B cell (primary cell): ENCODE measurements at regions not wholly inside any gene's neighbourhood (a gene's known extent, or its start where the extent isn't known, plus 50 kb on each side); places are given as distances from the start of the nearest gene placed in this dataset.

Source experiments
- ATAC-seq: fragments of 200-7000 bp; cut with Tn5 transposase; one replicate; pipeline ENCODE4 v1.10.0; 2021; ENCODE audit warnings: low read depth, mild to moderate bottlenecking, moderate number of reproducible peaks, moderate library complexity
- CTCF ChIA-PET: fragments of 350-600 bp; sonication (Branson Sonifier 250); formaldehyde crosslinking; loops from one replicate; lab custom pipeline; 2021; ENCODE audit warnings: antibody characterized with exemption, inconsistent platforms; lab: Charles Lee
- POLR2A ChIA-PET: fragments of 350-600 bp; sonication (Branson Sonifier 250); formaldehyde crosslinking; loops from one replicate; lab custom pipeline; 2021; ENCODE audit warnings: antibody characterized with exemption; lab: Charles Lee
- DNase-seq: peaks from one replicate; pipeline ENCODE4 v3.0.0; 2013
- H2AFZ ChIP-seq: 2 replicates; pipeline ENCODE4 v1.6.1; 2012; ENCODE audit warnings: mild to moderate bottlenecking, low read depth, low read length; ENCODE audit not compliant: insufficient read depth, poor library complexity, severe bottlenecking
- H3K27ac ChIP-seq, 2 donors: 1 replicate in 1 of 2; 2 replicates in 1 of 2; pipeline ENCODE4 v1.5.1; 2012 to 2013; ENCODE audit warnings: low read length in 2 of 2, mild to moderate bottlenecking in 2 of 2, moderate library complexity in 1 of 2
- H3K27me3 ChIP-seq, 4 experiments: fragments of 200-600 bp in 1 of 4; sonication (generic) in 1 of 4; replicated peaks in 1 of 4; 1 replicate in 2 of 4; 2 replicates in 2 of 4; pipeline versions ENCODE4 v1.6.1 to v1.7.0; 2013 to 2016; ENCODE audit warnings: low read length in 3 of 4, mild to moderate bottlenecking in 2 of 4, mixed read lengths in 1 of 4, moderate library complexity in 1 of 4; ENCODE audit not compliant: insufficient read depth in 4 of 4, control insufficient read depth in 3 of 4; ENCODE audit errors: control extremely low read depth in 1 of 4
- H3K36me3 ChIP-seq, 2 experiments: replicated peaks in 1 of 2; 1 replicate in 1 of 2; 2 replicates in 1 of 2; pipeline versions ENCODE4 v1.6.1 to v1.7.1; 2013; ENCODE audit warnings: low read length in 1 of 2; ENCODE audit not compliant: insufficient read depth in 2 of 2, control insufficient read depth in 1 of 2; ENCODE audit errors: control extremely low read depth in 1 of 2, extremely low read depth in 1 of 2
- H3K4me1 ChIP-seq, 2 donors: fragments of 200-600 bp in 1 of 2; sonication (generic) in 1 of 2; 1 replicate in 1 of 2; 2 replicates in 1 of 2; pipeline versions ENCODE4 v1.5.1 to v1.6.1; 2013 to 2017; ENCODE audit warnings: low read length in 2 of 2; ENCODE audit not compliant: control insufficient read depth in 2 of 2, insufficient read depth in 2 of 2
- H3K4me2 ChIP-seq: replicated peaks from 2 replicates; pipeline ENCODE3; 2012; ENCODE audit warnings: mild to moderate bottlenecking, low read depth, low read length; ENCODE audit not compliant: poor library complexity, severe bottlenecking
- H3K4me3 ChIP-seq, 5 experiments: fragments of 200-600 bp in 1 of 5; sonication (generic) in 1 of 5; 1 replicate in 3 of 5; 2 replicates in 2 of 5; pipeline versions ENCODE4 v1.5.1 to v1.7.0; 2011 to 2016; ENCODE audit warnings: low read length in 4 of 5, mild to moderate bottlenecking in 4 of 5, low read depth in 2 of 5, control low read depth in 1 of 5, moderate library complexity in 1 of 5; ENCODE audit not compliant: insufficient read depth in 1 of 5; ENCODE audit errors: control extremely low read depth in 1 of 5, extremely low read depth in 1 of 5
- H3K79me2 ChIP-seq: fragments of 200-600 bp; sonication (generic); one replicate; pipeline ENCODE4 v1.6.0; 2016; ENCODE audit warnings: low read length; ENCODE audit not compliant: control insufficient read depth, insufficient read depth
- H3K9ac ChIP-seq: fragments of 200-600 bp; sonication (generic); 2 replicates; pipeline ENCODE4 v1.6.1; 2017; ENCODE audit warnings: mild to moderate bottlenecking, low read length, moderate library complexity
- H3K9me3 ChIP-seq, 3 donors: one replicate each; pipeline versions ENCODE4 v1.6.1 to v1.7.1; 2013; ENCODE audit warnings: low read length in 2 of 3; ENCODE audit not compliant: control insufficient read depth in 2 of 3, insufficient read depth in 1 of 3; ENCODE audit errors: control extremely low read depth in 1 of 3
- H4K20me1 ChIP-seq: 2 replicates; pipeline ENCODE4 v1.6.0; 2012; ENCODE audit warnings: mild to moderate bottlenecking, low read length; ENCODE audit not compliant: insufficient read depth, control insufficient read depth, poor library complexity, severe bottlenecking
- H3K27ac Mint-ChIP-seq: one replicate; pipeline ENCODE4 v1.8.0; 2021; ENCODE audit warnings: mixed read lengths
- H3K27me3 Mint-ChIP-seq: one replicate; pipeline ENCODE4 v1.8.0; 2021; ENCODE audit warnings: mixed read lengths
- H3K4me1 Mint-ChIP-seq: one replicate; pipeline ENCODE4 v1.8.0; 2021; ENCODE audit warnings: mixed read lengths
- H3K4me3 Mint-ChIP-seq: one replicate; pipeline ENCODE4 v1.8.0; 2021; ENCODE audit warnings: mixed read lengths
- H3K9me3 Mint-ChIP-seq: one replicate; pipeline ENCODE4 v1.8.0; 2022; ENCODE audit warnings: mixed read lengths; ENCODE audit not compliant: insufficient read depth
- EZH2 ChIP-seq: IDR thresholded peaks from 2 replicates; pipeline ENCODE4 v1.6.1; 2012; ENCODE audit warnings: borderline replicate concordance, low read depth, mild to moderate bottlenecking, moderate library complexity, low read length; ENCODE audit not compliant: insufficient read depth, poor library complexity, severe bottlenecking
- WGBS: methylation state at CpG from one replicate; pipeline ENCODE4 v1.1.5; 2013; ENCODE audit warnings: missing lambda C conversion rate; ENCODE audit not compliant: insufficient coverage; 5-methylcytosine and 5-hydroxymethylcytosine counted together
- intact Hi-C: fragments of 100-400 bp; cut with micrococcal nuclease; formaldehyde crosslinking; loops from one replicate; pipeline ENCODE4 v1.10.0; 2022
- TF ChIP-seq, protein P1 (sequence below): fragments of 200-600 bp; IDR thresholded peaks from one replicate; pipeline ENCODE4 v1.8.0; 2022; ENCODE audit warnings: antibody characterized with exemption, mild to moderate bottlenecking

DNA sequence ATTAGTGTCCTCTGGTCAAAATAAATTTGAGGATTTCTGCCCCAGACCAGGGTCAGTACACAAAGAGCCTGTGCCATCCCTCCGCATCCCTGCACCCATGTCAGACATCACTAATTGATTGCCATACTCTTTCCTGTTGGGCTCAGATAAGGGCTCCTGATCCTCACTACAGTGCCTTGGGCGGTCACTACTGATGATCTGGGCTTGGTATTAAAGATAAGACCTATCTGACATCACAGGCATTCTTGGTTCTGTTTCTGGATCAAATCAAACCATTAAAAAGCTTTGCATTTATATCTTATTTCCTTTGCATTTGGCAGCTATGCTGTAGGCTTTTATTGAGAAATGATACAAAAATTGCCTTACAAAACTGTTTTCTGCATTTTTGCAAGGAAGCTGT is 103.5 kb upstream of the TENM4 start:
- H2AFZ ChIP-seq: no peak overlapping the region
- H4K20me1 ChIP-seq: no peaks in the 10 kb centered on the region
- no peak for ATAC-seq
- H3K36me3 ChIP-seq: no peaks in the 10 kb centered on the region
- no peak overlapping the region for H3K9ac ChIP-seq
- no peaks in the 10 kb centered on the region for H3K4me1 ChIP-seq
- ChIA-PET CTCF (no interaction called here), POLR2A (no interaction called here)
- H3K4me3 Mint-ChIP-seq: no peak overlapping the region
- no peaks in the 10 kb centered on the region for H3K9me3 Mint-ChIP-seq
- H3K27me3 ChIP-seq: no peaks in the 10 kb centered on the region
- no peak overlapping the region for H3K4me2 ChIP-seq
- H3K27ac Mint-ChIP-seq: no peak overlapping the region
- DNase-seq: no peak
- intact Hi-C loops: no loop called here
- H3K9me3 ChIP-seq: peaks cover 0 to 1% (median 0%) of the 10 kb centered on the region in 3 donors
- 100% methylated on average over 1 of the region's 2 CpGs for WGBS
- TF ChIP-seq EZH2: no peak
- TF ChIP-seq, protein P1, sequence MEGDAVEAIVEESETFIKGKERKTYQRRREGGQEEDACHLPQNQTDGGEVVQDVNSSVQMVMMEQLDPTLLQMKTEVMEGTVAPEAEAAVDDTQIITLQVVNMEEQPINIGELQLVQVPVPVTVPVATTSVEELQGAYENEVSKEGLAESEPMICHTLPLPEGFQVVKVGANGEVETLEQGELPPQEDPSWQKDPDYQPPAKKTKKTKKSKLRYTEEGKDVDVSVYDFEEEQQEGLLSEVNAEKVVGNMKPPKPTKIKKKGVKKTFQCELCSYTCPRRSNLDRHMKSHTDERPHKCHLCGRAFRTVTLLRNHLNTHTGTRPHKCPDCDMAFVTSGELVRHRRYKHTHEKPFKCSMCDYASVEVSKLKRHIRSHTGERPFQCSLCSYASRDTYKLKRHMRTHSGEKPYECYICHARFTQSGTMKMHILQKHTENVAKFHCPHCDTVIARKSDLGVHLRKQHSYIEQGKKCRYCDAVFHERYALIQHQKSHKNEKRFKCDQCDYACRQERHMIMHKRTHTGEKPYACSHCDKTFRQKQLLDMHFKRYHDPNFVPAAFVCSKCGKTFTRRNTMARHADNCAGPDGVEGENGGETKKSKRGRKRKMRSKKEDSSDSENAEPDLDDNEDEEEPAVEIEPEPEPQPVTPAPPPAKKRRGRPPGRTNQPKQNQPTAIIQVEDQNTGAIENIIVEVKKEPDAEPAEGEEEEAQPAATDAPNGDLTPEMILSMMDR: no peak
- no peak overlapping the region for H3K4me3 ChIP-seq
- H3K79me2 ChIP-seq: no peaks in the 10 kb centered on the region
- H3K27me3 Mint-ChIP-seq: peaks cover 28% of the 10 kb centered on the region
- H3K4me1 Mint-ChIP-seq: no peaks in the 10 kb centered on the region
- H3K27ac ChIP-seq: no peak overlapping the region

DNA sequence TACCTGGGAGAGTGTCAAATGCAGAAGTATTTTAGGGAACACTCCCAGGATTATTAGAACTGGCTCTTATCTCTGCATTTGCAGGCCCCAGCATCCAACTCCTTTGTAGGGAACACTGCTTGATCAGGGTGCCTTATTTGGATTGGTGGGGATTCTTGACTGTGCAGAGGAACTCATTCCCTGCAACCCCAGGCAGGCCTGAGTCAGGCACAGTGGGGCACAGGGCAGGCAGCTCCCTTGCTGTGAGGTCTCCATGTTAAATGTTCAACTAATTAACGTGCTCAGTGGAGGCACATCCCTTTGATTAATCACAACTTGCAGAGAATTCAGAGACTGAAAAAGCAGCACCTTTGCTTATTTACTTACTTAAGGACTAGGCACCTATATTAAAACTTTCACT is 102.3 kb upstream of the TENM4 start:
- no peak for ATAC-seq
- POLR2A ChIA-PET: no interaction called here

More for the DNA sequence above, 102.3 kb upstream of the TENM4 start:
- no peaks in the 10 kb centered on the region for H3K27me3 ChIP-seq
- H3K4me3 ChIP-seq: no peak overlapping the region
- no peak overlapping the region for H3K4me3 Mint-ChIP-seq
- no peaks in the 10 kb centered on the region for H3K4me1 Mint-ChIP-seq
- H3K4me1 ChIP-seq: no peaks in the 10 kb centered on the region
- no peaks in the 10 kb centered on the region for H3K36me3 ChIP-seq
- no peak for TF ChIP-seq EZH2
- TF ChIP-seq, protein P1: no peak
- CTCF ChIA-PET: no interaction called here
- DNase-seq: no peak
- H3K4me2 ChIP-seq: no peak overlapping the region
- H2AFZ ChIP-seq: no peak overlapping the region
- H3K9ac ChIP-seq: no peak overlapping the region
- peaks cover 25% of the 10 kb centered on the region for H3K27me3 Mint-ChIP-seq
- intact Hi-C loops: no loop called here
- H3K79me2 ChIP-seq: no peaks in the 10 kb centered on the region
- no peak overlapping the region for H3K27ac ChIP-seq
- H3K9me3 ChIP-seq: peaks cover 0 to 1% (median 0%) of the 10 kb centered on the region in 3 donors
- no peaks in the 10 kb centered on the region for H4K20me1 ChIP-seq
- H3K27ac Mint-ChIP-seq: no peak overlapping the region
- 44% methylated on average over 1 of the region's 1 CpG for WGBS
- H3K9me3 Mint-ChIP-seq: no peaks in the 10 kb centered on the region
